Hematopoietic multipotent progenitor cell treated with erythropoietin and hydrocortisone succinate and interleukin-3 and kit ligand, for 8 days (in vitro differentiated cells): ENCODE measurements at regions not wholly inside any gene's neighbourhood (a gene's known extent, or its start where the extent isn't known, plus 50 kb on each side); places are given as distances from the start of the nearest gene placed in this dataset.

Source experiments
- DNase-seq: peaks from one replicate; pipeline ENCODE4 v3.0.0-alpha.2; 2015

GRCh38 chr5:18050776-18051175 is 416.5 kb downstream of the TAF11L14 start:
- peak; percentile 10 for DNase-seq

- DNase-seq: no peak
Measured at GRCh38 chr5:18051953-18052352, 417.7 kb downstream of the TAF11L14 start.

- no peak for DNase-seq
Measured at GRCh38 chr5:18052569-18052968, 418.3 kb downstream of the TAF11L14 start.

GRCh38 chr5:18057725-18058124 is 423.5 kb downstream of the TAF11L14 start:
- no peak for DNase-seq

GRCh38 chr5:18067615-18068014 is 433.4 kb downstream of the TAF11L14 start:
- DNase-seq: no peak

GRCh38 chr5:18068826-18069225 is 434.6 kb downstream of the TAF11L14 start:
- no peak for DNase-seq

- DNase-seq: no peak
Measured at GRCh38 chr5:18069790-18070189, 435.5 kb downstream of the TAF11L14 start.

GRCh38 chr5:18072600-18072999 is 438.3 kb downstream of the TAF11L14 start:
- DNase-seq: no peak

GRCh38 chr5:18074961-18075360 is 440.7 kb downstream of the TAF11L14 start:
- DNase-seq: no peak

GRCh38 chr5:18078157-18078556 is 443.9 kb downstream of the TAF11L14 start:
- DNase-seq: no peak

- no peak for DNase-seq
Measured at GRCh38 chr5:18079831-18080230, 445.6 kb downstream of the TAF11L14 start.

- no peak for DNase-seq
Measured at GRCh38 chr5:18088020-18088579, 453.8 kb downstream of the TAF11L14 start.

- no peak for DNase-seq
Measured at GRCh38 chr5:18090177-18090576, 455.9 kb downstream of the TAF11L14 start.

GRCh38 chr5:18091142-18091541 is 456.9 kb downstream of the TAF11L14 start:
- no peak for DNase-seq

- DNase-seq: no peak
Measured at GRCh38 chr5:18091758-18092157, 457.5 kb downstream of the TAF11L14 start.

GRCh38 chr5:18095061-18095460 is 460.8 kb downstream of the TAF11L14 start:
- DNase-seq: no peak

GRCh38 chr5:18097817-18098216 is 463.6 kb downstream of the TAF11L14 start:
- no peak for DNase-seq

- no peak for DNase-seq
Measured at GRCh38 chr5:18098691-18099090, 464.4 kb downstream of the TAF11L14 start.

GRCh38 chr5:18099261-18099660 is 465.0 kb downstream of the TAF11L14 start:
- DNase-seq: no peak

GRCh38 chr5:18101532-18101931 is 467.3 kb downstream of the TAF11L14 start:
- DNase-seq: no peak

- DNase-seq: no peak
Measured at GRCh38 chr5:18102733-18103132, 468.5 kb downstream of the TAF11L14 start.

GRCh38 chr5:18105449-18105848 is 471.2 kb downstream of the TAF11L14 start:
- DNase-seq: no peak

- DNase-seq: no peak
Measured at GRCh38 chr5:18111906-18112465, 477.7 kb downstream of the TAF11L14 start.

- no peak for DNase-seq
Measured at GRCh38 chr5:18113721-18114120, 479.5 kb downstream of the TAF11L14 start.

GRCh38 chr5:18114151-18114757 is 480.0 kb downstream of the TAF11L14 start:
- DNase-seq: no peak
